OCI-LY3 (cell line): ENCODE measurements at regions not wholly inside any gene's neighbourhood (a gene's known extent, or its start where the extent isn't known, plus 50 kb on each side); places are given as distances from the start of the nearest gene placed in this dataset.

Experiments
- H2AFZ ChIP-seq: fragments of 200-600, 300-600 bp; shearing (Covaris generic); 2 replicates; pipeline ENCODE4 v1.6.0; 2014; ENCODE audit warnings: antibody characterized with exemption, low read depth, low read length
- H3K27ac ChIP-seq: fragments of 200-600, 300-600 bp; sonication (generic); 2 replicates; pipeline ENCODE4 v1.5.1; 2014; ENCODE audit warnings: mild to moderate bottlenecking, low read length, moderate library complexity, mixed read lengths
- H3K27me3 ChIP-seq: fragments of 200-600, 300-600 bp; sonication (generic); 2 replicates; pipeline ENCODE4 v1.6.1; 2014; ENCODE audit warnings: low read depth, low read length, mixed read lengths
- H3K36me3 ChIP-seq: fragments of 200-600, 300-600 bp; sonication (generic); replicated peaks from 2 replicates; pipeline ENCODE3; 2014; ENCODE audit warnings: low read depth, low read length, mixed read lengths
- H3K4me1 ChIP-seq: fragments of 300-600, 200-600 bp; sonication (generic); 2 replicates; pipeline ENCODE4 v1.6.1; 2014; ENCODE audit warnings: low read length, mixed read lengths
- H3K4me2 ChIP-seq: fragments of 200-600, 300-600 bp; sonication (generic); 2 replicates; pipeline ENCODE4 v1.6.1; 2014; ENCODE audit warnings: low read length, mixed read lengths
- H3K4me3 ChIP-seq: fragments of 300-600, 200-600 bp; sonication (generic); 2 replicates; pipeline ENCODE4 v1.5.1; 2014; ENCODE audit warnings: antibody characterized with exemption, mild to moderate bottlenecking, low read length, moderate library complexity
- H3K79me2 ChIP-seq: fragments of 300-600, 200-600 bp; shearing (Covaris generic); 2 replicates; pipeline ENCODE4 v1.6.1; 2014; ENCODE audit warnings: mild to moderate bottlenecking, low read length, mixed read lengths
- H3K9ac ChIP-seq: fragments of 300-600, 200-600 bp; shearing (Covaris generic); 2 replicates; pipeline ENCODE4 v1.6.0; 2014; ENCODE audit warnings: mild to moderate bottlenecking, low read length, moderate library complexity
- H3K9me3 ChIP-seq: fragments of 200-600, 300-600 bp; shearing (Covaris generic); 2 replicates; pipeline ENCODE4 v1.6.1; 2014; ENCODE audit warnings: low read length, mixed read lengths; ENCODE audit not compliant: insufficient read depth
- H4K20me1 ChIP-seq: fragments of 200-600, 300-600 bp; sonication (generic); 2 replicates; pipeline ENCODE4 v1.6.1; 2016; ENCODE audit warnings: low read length, mixed read lengths; ENCODE audit not compliant: insufficient read depth
- EZH2phosphoT487 ChIP-seq: fragments of 200-600 bp; shearing (Covaris generic); IDR thresholded peaks from 2 replicates; pipeline ENCODE4 v1.6.1; 2018; ENCODE audit warnings: antibody characterized with exemption, mixed run types, low read depth
- TF ChIP-seq, protein P1 (sequence below): fragments of 200-600, 300-600 bp; sonication (generic); IDR thresholded peaks from 2 replicates; pipeline ENCODE4 v1.5.1; 2014; ENCODE audit warnings: antibody characterized with exemption, low read length, low read depth

DNA sequence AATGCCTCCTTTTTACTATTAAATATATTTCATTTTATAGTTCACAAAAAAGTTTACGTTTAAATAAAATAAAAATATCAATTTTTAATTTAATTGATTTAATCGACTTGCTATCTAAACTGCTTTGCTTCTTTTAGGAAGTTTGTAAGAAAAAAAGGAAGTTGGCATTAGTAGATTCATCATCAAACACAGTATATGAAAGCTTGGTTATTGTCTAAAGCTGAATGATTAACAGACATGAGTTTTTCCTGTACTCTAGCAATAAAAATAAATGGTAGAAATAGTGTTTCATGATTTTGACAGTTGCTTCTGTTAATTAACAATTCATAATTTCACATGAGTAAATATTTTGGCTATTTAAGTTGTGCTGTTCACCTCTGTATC lies 1285.5 kb upstream of the GJE1 start:
- no peak overlapping the region for H3K27ac ChIP-seq
- H4K20me1 ChIP-seq = no peaks in the 10 kb centered on the region
- no peaks in the 10 kb centered on the region for H3K79me2 ChIP-seq
- H2AFZ ChIP-seq = no peak overlapping the region
- no peak for TF ChIP-seq EZH2phosphoT487
- TF ChIP-seq, protein P1, sequence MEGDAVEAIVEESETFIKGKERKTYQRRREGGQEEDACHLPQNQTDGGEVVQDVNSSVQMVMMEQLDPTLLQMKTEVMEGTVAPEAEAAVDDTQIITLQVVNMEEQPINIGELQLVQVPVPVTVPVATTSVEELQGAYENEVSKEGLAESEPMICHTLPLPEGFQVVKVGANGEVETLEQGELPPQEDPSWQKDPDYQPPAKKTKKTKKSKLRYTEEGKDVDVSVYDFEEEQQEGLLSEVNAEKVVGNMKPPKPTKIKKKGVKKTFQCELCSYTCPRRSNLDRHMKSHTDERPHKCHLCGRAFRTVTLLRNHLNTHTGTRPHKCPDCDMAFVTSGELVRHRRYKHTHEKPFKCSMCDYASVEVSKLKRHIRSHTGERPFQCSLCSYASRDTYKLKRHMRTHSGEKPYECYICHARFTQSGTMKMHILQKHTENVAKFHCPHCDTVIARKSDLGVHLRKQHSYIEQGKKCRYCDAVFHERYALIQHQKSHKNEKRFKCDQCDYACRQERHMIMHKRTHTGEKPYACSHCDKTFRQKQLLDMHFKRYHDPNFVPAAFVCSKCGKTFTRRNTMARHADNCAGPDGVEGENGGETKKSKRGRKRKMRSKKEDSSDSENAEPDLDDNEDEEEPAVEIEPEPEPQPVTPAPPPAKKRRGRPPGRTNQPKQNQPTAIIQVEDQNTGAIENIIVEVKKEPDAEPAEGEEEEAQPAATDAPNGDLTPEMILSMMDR = no peak
- H3K9ac ChIP-seq = no peak overlapping the region
- no peaks in the 10 kb centered on the region for H3K9me3 ChIP-seq
- H3K4me2 ChIP-seq = no peak overlapping the region
- H3K4me1 ChIP-seq = no peaks in the 10 kb centered on the region
- H3K36me3 ChIP-seq = no peaks in the 10 kb centered on the region
- no peak overlapping the region for H3K4me3 ChIP-seq
- no peaks in the 10 kb centered on the region for H3K27me3 ChIP-seq

DNA sequence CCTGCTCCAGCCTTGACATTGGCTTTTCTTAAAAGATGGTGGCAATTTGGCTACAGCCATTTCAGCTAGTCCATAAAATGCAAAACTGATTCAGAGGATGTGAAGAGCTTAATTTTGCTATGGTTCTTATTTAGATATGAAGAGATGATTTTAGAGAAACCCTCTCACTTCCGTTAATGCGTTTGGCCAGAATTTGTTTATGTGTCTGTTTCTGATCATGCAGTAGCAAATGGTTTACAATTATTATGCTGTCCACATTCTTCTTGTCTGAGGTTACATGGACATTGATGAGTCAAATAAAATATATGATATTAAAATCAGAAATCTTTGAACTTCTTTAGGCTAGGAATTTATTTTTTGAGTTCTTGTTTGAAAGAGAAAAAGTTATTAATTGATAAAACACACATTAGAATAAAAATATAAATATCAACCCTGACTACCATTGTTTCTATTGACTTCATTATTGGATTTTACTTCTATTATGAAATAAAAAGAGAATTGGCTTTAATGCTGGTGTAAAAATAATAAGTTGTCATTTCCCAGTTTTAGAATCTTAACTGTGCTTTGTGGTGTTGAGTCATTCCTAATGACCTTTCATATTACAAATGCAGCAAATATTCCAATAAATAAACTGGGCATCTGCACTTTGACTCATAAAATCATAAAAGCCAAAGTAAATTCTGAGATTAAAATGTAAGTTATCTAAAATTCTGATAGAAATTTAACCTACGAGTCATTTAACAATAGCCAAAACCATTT lies 1286.0 kb upstream of the GJE1 start:
- Histone ChIP-seq H3K4me3 (no peak overlapping the region), H3K9ac (no peak overlapping the region), H3K9me3 (no peaks in the 10 kb centered on the region), H2AFZ (no peak overlapping the region), H4K20me1 (no peaks in the 10 kb centered on the region), H3K36me3 (no peaks in the 10 kb centered on the region), H3K27me3 (no peaks in the 10 kb centered on the region), H3K4me2 (no peak overlapping the region), H3K79me2 (no peaks in the 10 kb centered on the region), H3K27ac (no peak overlapping the region), H3K4me1 (no peaks in the 10 kb centered on the region)
- no peak for TF ChIP-seq EZH2phosphoT487
- TF ChIP-seq, protein P1 = no peak

- Histone ChIP-seq H3K9me3 (no peaks in the 10 kb centered on the region), H3K27me3 (no peaks in the 10 kb centered on the region), H3K4me3 (no peak overlapping the region), H3K79me2 (no peaks in the 10 kb centered on the region), H4K20me1 (no peaks in the 10 kb centered on the region), H2AFZ (no peak overlapping the region), H3K4me2 (no peak overlapping the region), H3K27ac (no peak overlapping the region), H3K9ac (no peak overlapping the region), H3K36me3 (no peaks in the 10 kb centered on the region), H3K4me1 (no peaks in the 10 kb centered on the region)
- TF ChIP-seq, protein P1 = no peak
- TF ChIP-seq EZH2phosphoT487 = no peak
These were observed 1287.0 kb upstream of the GJE1 start for GRCh38 chr6:140845701-140846100.

- no peak for TF ChIP-seq EZH2phosphoT487
- TF ChIP-seq, protein P1 = no peak
- H3K27ac ChIP-seq = no peak overlapping the region
- H3K36me3 ChIP-seq = no peaks in the 10 kb centered on the region
- no peaks in the 10 kb centered on the region for H3K79me2 ChIP-seq
- no peaks in the 10 kb centered on the region for H4K20me1 ChIP-seq
- no peaks in the 10 kb centered on the region for H3K4me1 ChIP-seq
- H3K27me3 ChIP-seq = no peaks in the 10 kb centered on the region
- no peaks in the 10 kb centered on the region for H3K9me3 ChIP-seq
- no peak overlapping the region for H3K9ac ChIP-seq
- no peak overlapping the region for H3K4me3 ChIP-seq
- no peak overlapping the region for H3K4me2 ChIP-seq
- no peak overlapping the region for H2AFZ ChIP-seq
These were observed 1288.6 kb upstream of the GJE1 start for GRCh38 chr6:140844167-140844566.
